NCI-H2171 treated with DMSO at 0.1 percent for 48 hours (cell line): ENCODE measurements at regions not wholly inside any gene's neighbourhood (a gene's known extent, or its start where the extent isn't known, plus 50 kb on each side); places are given as distances from the start of the nearest gene placed in this dataset.
A peak's percentile ranks its signal among the peaks of the same experiment; 100 is the strongest.

ENCODE experiments used
- DNase-seq: peaks from one replicate; lab custom pipeline; 2025; lab: John Stamatoyannopoulos, UW

DNA sequence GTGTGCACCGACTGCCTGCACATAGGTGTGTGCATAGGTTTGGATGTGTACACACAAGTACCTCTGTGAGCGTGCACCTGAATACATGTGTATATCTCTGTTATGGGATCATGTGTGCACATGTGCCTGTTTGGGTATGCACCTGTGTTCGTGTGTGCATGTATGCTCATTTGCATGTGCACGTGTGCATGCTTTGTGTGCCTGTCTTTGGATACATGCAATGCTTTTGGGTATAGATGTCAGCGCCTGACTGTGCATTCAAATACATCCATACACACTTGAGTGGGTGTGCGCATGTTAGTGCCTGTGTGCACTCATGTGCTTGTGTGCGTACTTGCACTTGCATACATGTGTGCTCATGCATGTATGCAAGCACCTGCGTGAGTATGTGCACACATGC is 258.1 kb downstream of the IRX2 start:
- DNase-seq, result no peak

DNA sequence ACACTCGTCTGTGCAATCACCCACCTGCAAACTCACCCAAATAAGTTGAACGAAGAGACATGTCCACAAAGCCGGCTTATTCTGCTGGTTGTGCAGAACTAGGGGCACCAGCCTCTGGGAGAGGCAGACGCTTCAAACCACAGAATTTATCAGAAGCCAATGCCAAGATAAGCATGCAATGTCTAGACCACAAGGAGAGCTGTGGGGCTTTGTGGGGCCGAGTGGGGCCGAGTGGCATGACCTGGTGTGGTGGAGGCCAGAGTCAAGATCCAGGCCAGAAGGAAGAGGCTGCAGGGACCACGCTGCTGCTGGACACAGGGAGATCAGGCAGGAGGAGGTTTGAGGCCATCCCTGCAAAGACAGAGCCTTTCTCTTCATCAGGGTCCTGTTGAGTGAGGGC is 259.0 kb downstream of the IRX2 start:
- DNase-seq, result no peak

DNA sequence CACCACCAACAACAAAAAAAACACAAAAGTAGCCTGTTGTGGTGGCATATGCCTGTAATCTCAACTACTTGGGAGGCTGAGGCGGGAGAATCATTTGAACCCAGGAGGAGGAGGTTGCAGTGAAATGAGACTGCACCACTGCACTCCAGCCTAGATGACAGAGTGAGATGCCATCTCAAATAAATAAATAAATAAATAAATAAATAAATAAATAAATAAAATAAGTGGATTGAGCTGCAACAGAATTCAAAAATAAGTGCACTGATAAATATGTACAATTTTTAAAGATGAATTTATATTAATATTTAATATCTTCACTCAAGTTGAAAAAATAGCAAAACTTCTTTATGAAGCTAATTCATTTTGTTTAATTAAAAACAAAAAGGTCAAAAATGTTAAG is 259.6 kb downstream of the IRX2 start:
- no peak for DNase-seq

DNA sequence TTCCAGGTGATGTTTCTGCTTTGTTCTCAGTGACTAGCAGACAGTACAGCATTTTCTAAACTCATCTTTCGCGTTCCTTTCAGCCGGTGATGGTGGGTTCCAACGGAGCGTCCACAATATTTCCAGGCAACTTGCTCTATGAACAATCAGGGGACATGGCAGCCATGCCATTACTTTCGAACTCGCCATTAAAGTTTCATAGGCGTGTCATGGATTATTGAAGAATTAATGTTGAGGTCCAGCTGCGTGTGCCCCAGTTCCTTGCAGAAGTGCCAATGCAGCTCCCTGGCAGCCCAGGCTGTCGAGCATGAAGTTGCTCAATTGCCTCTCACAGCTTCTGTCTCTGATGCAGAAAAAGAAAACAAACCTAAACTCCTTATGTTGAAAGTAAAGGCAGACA is 262.2 kb downstream of the IRX2 start:
- DNase-seq, result no peak

DNA sequence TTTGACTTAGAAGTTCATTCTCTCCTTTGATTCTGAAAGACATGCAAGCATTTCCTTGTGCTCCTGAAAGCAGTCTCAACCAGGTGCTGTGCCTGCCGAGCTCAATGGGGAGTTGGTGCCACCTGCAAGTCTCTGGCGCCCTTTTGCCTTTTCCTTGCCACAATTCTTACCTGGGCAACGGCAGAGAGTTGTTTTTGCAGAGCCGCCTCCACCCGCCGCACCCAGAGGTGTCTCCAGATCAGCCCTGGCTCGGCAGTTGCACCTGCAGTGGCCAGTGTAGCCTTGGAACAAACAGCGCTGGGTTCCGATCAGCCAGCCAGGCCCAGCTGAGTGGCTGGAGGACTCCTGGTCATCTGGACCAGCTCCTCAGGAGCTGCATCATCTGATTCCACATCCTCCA is 262.9 kb downstream of the IRX2 start:
- no peak for DNase-seq

DNA sequence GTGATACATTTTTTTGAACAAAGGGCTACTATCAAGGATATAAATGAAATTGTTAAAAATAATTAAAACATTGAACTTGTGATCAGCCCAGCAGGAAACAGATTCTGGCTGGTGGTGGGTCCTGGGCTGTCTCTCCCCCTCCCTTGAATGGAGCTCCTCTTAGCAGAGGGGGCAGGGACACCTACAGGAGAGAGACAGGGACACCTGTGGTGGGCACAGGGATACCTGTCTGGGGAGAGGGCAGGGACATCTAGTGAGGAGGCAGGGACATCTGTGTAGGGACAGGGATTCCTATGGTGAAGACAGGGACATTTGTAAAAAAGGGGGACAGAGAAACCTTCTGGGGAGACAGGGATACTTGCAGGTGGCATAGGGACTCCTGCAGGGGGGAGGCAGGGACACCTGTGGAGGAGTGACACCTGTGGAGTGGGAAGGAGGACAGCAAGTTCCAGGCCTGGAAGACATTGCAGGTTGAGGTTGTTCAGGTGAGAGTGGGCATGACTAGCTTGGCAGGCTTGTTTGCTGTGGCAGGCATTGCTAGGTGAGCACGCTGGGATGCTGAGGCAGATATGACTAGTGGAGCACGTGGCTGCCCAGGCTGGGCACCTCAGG is 264.2 kb downstream of the IRX2 start:
- no peak for DNase-seq

DNA sequence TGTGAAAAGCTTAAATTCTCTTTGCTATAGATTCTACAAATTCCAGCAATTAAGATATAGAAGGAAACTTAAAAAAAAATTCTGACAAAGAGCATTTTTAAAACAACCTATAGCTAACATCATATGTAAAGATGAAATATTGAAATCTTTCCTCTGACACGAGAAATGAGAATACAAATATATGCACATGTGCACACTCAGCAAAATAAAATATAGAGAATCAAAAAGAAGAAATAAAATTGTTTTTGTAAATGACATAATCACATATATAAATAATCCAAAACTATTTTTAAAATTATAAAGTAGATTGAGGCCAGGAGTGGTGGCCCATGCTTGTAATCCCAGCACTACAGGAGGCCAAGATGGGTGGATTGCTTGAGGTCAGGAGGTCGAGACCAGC is 265.1 kb downstream of the IRX2 start:
- no peak for DNase-seq

DNA sequence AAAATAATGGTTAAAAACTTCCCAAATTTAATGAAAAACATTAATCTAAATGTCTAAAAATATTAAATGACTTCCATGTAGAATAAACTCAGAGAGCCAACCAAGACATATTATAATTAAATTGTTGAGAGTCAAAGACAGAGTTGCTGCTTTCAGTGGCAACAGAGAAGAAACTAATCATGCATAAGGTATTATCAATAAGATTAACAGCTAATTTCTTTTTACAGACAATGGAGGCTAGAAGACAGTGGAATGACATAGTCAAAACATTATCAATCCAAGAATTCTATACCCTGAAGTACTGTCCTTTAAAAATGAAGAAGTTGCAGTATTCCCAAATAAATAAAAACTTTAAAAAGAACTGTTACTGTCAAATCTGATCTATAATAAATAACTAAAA is 268.7 kb downstream of the IRX2 start:
- peak; percentile 10 for DNase-seq

DNA sequence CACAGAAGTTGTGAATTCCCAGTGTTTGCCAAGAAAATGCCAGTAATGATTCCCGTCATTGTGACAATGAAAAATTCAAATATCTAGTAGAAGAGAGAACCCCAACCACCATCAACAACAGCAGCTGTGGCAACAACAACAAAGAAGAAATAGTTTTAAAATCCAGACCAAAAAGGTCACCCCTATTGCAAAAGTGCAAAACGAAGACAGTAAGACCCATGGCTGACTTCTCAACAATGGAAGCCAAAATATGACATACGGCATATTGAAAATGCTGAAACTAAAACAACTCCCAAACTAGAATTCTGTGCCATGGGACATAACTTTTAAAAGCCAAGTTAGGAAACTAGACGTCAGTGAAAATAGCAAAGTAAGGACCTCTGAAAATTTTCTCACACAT is 270.6 kb downstream of the IRX2 start:
- DNase-seq, result no peak

DNA sequence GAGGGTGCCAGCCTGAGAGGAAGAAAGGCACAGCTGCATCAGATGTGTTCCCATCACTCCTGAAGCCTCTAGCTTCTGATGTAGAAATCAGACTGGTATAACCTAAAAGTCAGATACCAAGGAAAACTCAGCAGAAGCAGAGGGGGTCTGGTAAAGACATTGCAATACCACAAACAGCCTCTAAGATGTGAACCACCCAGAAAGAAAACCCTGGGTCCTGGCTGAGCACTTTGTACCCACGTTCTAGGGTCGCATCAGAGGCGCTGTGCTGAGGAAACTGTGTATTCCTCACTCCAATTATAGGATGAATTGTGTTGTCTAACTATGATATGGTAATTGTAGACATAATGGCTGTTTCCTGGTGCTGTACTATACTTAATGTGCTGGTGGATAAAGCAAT is 275.6 kb downstream of the IRX2 start:
- DNase-seq, result no peak

DNA sequence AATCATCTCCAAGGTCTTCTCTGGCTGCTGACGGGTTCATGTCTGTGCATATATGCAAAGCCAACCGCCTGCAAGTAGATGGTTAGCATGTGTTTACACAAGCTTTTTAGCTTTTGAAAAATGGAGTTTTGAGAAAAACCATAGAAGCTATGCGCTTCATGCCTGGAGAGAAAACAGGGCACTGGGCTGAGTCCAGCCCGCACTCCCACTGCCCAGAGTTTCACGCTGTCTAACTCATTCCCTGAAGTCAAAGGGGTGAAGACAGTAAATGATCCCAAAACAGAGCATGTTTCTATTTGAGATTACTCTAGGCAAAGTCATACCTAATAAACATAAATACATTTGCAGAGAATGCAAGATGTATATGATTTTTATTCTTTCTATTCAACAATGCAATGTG is 278.8 kb downstream of the IRX2 start:
- DNase-seq, result no peak

DNA sequence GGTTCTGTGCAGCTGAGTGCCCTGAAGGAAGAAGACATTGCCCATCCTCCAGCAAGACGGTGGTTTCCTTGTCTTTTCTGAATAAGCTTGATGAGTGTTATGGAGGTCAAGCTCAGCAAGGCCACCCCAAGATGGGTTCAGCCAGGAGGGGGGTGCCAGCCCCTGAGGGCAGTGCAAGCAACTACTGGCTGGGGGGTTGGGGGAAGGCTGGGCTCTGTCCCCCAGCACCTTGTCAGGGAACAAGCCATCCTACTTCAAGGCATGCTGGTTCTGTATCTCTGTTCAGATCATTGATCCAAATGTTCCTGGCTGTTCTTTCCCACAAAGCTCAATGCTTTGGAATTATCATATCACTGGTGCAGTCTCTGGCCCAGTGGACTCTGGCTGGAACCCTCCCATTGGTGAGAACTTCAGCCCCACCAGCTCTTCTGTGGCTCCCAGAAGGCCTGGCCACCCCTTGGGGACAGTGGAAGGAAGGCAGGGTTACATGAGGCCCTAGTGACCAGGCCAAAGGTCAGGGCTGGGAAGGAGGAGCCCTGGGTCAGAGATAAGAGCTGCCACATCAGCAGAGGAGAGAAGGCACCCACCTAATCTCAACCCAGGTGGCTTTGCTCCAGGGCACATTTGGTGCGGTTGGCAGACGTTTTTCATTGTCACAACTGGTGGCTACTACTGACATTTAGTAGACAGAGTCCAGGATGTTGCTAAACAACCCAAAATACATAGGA is 280.2 kb downstream of the IRX2 start:
- no peak for DNase-seq

DNA sequence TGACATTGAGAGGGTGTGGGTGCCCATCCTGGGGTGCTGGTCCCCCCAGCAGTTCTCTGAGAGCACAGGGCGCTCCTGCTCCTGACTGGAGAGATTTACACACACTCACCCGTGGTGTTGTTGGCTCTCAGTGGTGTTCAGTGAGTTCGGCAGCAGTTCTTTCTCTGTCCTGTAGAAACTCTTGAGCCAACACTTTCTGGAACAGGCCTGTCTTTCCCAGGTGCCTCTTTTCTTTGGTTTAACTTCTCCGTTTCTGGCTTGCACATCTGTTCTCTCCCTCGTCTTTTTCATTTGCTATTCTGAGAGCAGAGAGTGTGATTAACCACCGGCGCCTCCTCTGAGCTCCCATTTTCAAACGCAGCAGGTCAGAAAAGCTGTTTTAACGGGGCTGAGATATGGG is 284.5 kb downstream of the IRX2 start:
- DNase-seq, result no peak

DNA sequence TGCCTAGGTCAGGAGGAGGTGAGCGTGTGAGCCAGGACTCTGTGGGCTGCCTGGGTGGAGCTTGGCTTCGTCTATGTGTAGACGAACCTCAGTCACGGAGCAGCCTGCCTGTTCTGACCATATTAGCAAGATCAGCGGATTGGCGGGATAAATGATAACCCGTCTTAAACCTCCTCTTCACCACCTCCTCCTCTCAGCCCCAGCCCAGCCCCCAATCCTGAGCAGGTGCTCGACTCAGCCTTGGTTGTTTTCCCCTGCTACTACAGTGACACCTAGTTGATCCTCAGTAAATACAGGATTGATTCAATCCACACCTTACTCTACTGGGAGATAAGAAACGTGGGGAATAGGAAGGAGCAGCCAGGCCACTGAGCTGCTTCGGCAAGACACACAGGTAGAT is 286.1 kb downstream of the IRX2 start:
- peak; percentile 70 for DNase-seq

DNA sequence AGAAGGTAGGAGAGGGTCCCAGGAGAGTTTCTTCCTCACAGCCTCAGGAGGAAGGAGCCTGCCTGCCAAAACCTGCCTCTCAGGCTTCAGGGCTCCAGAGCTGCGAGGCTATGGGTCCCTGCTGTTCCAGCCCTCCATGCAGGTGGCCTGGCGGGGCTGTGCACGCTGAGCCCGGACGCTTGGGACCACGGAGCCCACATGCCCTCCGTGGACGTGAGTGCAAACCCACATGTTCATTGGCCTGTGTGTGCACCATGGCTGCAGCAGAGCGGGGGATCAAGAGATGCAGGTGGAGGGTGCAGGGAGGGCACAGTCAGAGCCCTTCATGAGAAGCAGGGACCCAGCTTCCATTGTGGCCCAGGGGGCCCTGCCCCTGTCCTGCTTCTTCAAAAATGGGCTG is 287.3 kb downstream of the IRX2 start:
- peak; percentile 21 for DNase-seq

DNA sequence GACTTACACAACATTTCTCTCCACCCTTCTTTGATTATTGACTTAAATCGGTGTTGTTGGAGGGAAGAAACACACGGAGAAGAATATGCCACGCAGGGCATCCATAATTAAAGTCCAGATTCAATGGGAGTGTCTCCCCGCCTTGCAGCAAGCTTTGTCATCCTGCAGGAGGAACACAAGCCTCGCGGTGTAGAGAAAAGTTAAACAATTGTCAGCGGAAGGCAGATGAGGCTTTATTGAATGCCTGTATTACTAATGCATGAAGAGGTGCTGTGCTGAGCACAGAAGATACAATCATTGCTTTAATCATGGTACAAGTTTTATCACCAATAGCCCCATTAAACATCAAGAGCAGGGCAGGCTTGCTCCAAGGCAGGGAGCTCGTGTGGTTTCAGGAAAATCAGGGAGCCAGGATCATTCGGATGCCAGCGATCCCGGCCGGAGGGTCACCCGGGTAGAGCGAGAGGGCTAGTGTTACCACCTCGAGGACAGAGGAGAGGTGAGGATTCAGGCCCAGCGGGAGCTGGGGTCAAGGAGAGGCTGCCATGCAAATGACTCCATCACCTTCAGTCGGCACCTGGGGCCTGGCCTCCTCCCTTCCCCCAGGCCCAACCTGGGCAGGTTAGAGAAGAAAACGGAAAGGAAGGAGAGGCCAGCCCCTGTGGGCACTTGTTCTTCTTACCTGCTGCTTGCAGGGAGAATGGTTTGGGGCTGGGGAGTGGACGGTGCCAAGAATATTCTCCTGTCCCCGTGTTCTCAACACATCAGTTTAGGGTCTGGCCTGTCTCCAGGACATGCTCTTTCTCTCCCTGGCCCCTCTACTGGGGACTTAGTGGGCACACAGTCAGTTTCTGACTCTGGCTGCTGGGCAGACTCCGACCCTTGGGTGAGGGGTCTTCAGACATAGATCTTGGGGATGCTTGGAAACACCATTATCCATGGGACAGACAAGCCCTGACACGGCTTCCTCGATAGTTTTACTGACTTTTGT is 289.5 kb downstream of the IRX2 start:
- DNase-seq, result no peak

DNA sequence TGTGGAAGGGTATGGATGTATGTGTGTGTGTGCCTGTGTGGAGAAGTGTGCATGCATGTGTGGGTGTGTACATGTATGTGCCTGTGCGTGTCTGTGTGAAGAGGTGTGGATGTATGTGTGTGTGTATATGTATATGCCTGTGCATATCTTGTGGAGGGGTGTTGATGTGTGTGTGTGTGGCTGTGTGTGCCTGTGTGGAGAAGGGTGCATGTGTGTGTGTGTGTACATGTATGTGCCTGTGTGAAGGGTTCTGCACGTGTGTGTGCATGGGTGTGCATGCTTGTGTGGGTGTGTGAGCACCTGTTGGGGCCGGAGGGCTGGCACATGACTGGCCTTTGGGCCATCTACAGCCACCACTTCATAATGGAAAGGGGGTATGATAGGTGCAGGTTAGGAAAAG is 291.4 kb downstream of the IRX2 start:
- DNase-seq, result no peak

DNA sequence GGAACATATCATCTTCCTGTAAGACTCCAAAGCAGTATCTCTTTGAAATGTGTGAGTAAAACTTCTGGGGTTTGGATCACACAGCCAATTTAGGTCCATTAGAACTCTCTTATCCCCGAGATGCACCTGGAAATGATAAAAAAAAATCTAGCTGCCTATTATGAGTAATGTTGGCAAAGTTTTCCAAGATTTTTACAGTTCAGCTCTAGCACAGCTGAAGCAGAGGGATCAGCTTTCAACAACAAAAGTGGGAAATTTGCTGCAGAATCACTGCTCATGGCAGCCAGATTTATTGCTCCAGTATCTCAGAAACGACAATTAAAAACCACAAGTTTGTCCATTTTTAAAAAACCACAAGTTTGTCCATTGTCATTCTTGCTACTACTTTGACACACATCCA is 292.2 kb downstream of the IRX2 start:
- DNase-seq, result no peak

DNA sequence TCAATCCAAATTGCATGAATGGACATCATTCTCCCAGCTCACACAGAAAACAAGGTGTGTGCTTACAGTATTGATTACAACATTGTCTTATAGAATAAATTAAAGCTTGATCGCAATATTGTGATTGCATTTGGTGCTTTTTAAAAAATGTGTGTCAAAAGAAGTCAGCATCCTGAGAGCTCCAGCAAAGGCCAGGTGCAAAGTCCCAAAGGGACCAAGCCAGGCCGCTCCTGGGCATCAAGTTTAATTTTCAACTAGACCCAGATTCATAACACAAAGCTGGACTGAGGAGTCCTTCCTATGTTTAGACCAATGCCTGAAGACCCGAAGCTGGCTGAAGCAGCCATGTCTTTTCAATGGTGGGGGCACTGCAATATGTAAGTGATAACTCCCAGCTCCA is 295.6 kb downstream of the IRX2 start:
- no peak for DNase-seq

DNA sequence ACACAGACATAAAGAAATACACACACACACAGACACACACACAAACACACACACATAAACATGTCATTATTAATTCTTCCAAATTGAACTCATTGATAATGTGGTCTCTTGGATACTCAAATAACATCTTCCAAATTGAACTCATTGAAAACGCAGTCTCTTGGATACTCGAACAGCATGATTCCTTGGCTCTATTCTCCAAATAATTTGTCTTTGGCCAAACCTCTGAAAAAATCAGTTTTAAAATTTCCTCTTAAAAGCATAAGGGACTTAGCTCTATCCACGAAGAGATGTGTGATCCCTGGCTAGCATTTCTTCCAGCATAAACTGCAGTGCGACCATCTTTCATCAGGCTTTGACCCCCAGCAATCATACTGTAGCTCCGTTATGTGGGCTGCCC is 296.6 kb downstream of the IRX2 start:
- DNase-seq, result no peak

DNA sequence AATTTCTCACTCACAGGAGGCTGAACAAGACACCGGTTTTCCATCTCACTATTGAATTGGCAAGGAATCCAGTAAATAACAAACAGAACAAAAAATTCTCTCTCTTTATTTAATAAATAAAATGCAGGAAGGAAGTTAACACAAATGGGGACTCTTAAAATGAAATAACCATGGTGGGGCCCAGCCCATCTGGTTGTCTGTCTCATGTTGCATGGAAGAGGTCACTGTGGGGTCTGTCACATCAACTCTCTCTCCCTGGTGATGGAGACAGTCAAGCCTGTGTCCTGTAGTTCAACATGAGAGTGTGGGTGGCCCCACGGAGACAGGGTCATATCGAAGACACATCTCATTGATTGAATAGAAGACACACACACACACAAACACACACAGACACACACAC is 297.7 kb downstream of the IRX2 start:
- peak; percentile 56 for DNase-seq

DNA sequence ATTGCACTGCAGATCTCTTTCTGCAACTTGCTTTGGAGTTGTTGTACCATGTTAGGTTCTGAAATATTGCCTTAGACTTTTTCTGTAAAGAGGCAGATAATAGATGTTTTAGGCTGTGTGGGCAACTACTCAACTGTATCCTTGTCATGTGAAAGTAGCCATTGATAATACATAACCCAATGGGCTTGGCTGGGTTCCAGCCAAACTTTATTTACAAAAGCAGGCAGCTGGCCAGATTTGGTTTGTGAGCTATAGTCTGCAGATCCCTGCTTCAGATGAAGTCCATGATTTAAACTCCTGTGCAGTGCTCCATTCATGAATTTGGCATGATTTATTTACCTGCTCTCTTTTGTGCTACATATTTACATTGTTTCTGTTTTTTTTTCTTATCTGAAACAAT is 300.4 kb downstream of the IRX2 start:
- DNase-seq, result peak; percentile 41
